ENCODE measurements at regions not wholly inside any gene's neighbourhood (a gene's known extent, or its start where the extent isn't known, plus 50 kb on each side); places are given as distances from the start of the nearest gene placed in this dataset.

DNA sequence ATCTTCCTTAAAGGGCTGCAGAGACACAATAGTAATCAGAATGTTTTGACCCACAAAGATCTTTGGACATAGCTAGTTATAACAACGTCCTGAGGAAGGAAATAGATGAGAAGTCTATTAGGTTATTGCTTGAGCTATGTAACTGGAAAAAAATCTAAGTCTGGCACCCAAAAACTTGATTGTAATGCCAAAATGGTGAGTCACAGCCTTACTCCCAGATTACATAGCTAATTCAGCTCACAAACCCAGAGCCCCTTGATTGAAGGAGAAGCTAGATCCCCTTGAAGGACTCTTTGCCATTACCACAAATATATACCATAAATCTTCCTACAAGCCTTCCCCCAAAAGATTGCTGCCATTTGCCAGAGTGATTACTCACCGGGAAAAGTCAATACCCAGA is 341.8 kb upstream of the KIF2A start:
- TF ChIP-seq SIN3A (IDR thresholded peaks at IDR 0.05; ENCODE audit: borderline replicate concordance, insufficient read depth, low read length) (no peak), POLR2AphosphoS5 (IDR thresholded peaks at IDR 0.05; ENCODE audit: low read depth, low read length) (no peak), TAF1 (IDR thresholded peaks at IDR 0.05; ENCODE audit: borderline replicate concordance, insufficient read depth, low read length) (no peak), FOXP2 (optimal IDR thresholded peaks at IDR 0.05; ENCODE audit: borderline replicate concordance, extremely low read depth, extremely low read length, insufficient read depth) (no peak)
- TF ChIP-seq, protein P1, sequence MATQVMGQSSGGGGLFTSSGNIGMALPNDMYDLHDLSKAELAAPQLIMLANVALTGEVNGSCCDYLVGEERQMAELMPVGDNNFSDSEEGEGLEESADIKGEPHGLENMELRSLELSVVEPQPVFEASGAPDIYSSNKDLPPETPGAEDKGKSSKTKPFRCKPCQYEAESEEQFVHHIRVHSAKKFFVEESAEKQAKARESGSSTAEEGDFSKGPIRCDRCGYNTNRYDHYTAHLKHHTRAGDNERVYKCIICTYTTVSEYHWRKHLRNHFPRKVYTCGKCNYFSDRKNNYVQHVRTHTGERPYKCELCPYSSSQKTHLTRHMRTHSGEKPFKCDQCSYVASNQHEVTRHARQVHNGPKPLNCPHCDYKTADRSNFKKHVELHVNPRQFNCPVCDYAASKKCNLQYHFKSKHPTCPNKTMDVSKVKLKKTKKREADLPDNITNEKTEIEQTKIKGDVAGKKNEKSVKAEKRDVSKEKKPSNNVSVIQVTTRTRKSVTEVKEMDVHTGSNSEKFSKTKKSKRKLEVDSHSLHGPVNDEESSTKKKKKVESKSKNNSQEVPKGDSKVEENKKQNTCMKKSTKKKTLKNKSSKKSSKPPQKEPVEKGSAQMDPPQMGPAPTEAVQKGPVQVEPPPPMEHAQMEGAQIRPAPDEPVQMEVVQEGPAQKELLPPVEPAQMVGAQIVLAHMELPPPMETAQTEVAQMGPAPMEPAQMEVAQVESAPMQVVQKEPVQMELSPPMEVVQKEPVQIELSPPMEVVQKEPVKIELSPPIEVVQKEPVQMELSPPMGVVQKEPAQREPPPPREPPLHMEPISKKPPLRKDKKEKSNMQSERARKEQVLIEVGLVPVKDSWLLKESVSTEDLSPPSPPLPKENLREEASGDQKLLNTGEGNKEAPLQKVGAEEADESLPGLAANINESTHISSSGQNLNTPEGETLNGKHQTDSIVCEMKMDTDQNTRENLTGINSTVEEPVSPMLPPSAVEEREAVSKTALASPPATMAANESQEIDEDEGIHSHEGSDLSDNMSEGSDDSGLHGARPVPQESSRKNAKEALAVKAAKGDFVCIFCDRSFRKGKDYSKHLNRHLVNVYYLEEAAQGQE (IDR thresholded peaks at IDR 0.05; ENCODE audit: insufficient read depth in 1 of 2, low read depth in 2 of 2, low read length in 2 of 2): no peak

DNA sequence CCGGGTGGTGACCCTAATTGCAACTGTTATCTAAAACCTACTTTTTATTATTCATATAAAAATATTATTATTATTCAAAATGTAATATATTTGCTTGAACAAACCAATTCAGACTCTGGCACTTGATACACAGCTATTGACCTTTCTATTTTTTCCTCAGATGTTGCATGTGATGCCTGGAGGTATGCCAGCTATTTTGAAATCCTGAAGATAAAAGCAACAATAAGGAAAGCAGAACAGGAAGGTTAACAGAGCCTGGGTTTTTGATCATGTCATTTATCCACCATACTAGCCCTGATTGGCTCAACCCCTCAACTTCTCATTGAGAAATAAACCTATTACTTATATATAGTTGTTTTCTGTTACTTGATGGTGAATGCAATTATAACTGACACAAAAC is 340.9 kb upstream of the KIF2A start:
- TF ChIP-seq FOXP2 (optimal IDR thresholded peaks at IDR 0.05; ENCODE audit: borderline replicate concordance, extremely low read depth, extremely low read length, insufficient read depth) (no peak), POLR2AphosphoS5 (IDR thresholded peaks at IDR 0.05; ENCODE audit: low read depth, low read length) (no peak), SIN3A (IDR thresholded peaks at IDR 0.05; ENCODE audit: borderline replicate concordance, insufficient read depth, low read length) (no peak), TAF1 (IDR thresholded peaks at IDR 0.05; ENCODE audit: borderline replicate concordance, insufficient read depth, low read length) (no peak)
- TF ChIP-seq, protein P1 (IDR thresholded peaks at IDR 0.05; ENCODE audit: insufficient read depth in 1 of 2, low read depth in 2 of 2, low read length in 2 of 2): no peak

DNA sequence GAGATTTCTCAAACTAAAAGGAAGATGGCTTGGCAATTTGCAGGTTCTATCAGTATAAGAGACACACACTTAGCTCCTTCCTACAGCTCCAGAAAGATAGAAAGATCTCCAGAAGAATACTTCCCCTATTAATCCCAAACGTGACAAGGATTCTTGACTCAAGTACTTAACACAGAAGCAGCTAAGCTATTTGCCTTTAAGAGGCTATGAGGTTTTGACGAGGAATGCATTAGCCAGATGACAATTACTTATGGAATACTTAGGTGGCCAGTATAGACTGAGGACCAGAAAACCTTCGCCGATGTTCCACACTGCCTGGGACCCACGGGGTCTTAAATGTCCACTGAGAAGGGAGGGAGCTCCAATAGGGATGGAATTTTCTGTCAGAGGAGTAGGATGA is 340.5 kb upstream of the KIF2A start:
- TF ChIP-seq FOXP2 (optimal IDR thresholded peaks at IDR 0.05; ENCODE audit: borderline replicate concordance, extremely low read depth, extremely low read length, insufficient read depth) (no peak), TAF1 (IDR thresholded peaks at IDR 0.05; ENCODE audit: borderline replicate concordance, insufficient read depth, low read length) (no peak)

DNA sequence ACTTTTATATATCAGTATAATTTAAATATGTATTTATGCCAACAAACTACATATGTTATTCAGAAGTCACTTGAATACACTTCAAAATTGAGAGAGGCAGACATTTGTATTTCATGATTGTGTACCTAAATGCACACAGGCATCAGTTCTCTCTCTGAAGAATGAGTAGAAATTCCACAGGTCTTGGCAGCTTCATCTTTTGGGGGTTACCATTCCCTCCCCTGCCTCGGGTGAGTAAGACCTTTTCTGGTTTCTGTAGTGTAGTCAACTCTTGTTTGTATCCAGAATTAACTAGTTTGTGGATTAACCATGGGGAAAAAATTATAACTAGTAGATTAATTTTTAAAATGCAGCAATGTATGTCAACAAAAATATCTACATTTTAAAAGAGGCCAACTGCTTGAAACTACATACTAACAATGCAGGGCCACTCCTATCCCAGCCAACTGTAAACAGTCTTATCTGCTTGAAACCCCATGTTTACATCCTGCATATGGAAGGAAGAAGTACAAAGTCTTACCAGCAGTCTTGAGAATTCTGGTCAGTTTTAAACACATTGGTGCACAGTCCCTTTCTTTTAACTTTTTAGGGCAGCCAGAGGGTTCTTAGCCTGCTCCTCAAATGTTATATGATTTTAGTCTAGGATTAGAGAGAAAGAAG is 339.6 kb upstream of the KIF2A start:
- TF ChIP-seq POLR2AphosphoS5 (IDR thresholded peaks at IDR 0.05; ENCODE audit: low read depth, low read length) (no peak), SIN3A (IDR thresholded peaks at IDR 0.05; ENCODE audit: borderline replicate concordance, insufficient read depth, low read length) (no peak), TAF1 (IDR thresholded peaks at IDR 0.05; ENCODE audit: borderline replicate concordance, insufficient read depth, low read length) (no peak), FOXP2 (optimal IDR thresholded peaks at IDR 0.05; ENCODE audit: borderline replicate concordance, extremely low read depth, extremely low read length, insufficient read depth) (no peak)
- TF ChIP-seq, protein P1 (IDR thresholded peaks at IDR 0.05; ENCODE audit: insufficient read depth in 1 of 2, low read depth in 2 of 2, low read length in 2 of 2): no peak

DNA sequence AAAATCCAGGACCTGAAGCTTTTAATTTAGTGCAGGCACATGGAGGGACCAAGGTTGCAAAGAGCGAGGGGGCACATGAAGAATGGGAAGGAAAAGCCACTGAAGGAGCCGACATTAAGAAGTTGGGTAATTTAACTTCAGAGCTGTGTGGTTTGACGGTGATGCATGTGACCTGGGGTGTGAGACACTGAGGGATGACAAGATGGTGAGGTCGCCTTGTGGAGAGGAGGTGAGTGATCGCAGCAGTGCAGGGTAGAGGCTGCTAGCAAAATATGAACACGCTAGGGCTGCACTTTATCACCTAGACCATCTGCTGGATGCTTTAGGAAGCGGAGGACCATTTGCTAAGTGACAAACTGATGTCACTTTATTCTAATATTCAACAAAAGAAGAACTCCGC is 339.0 kb upstream of the KIF2A start:
- TF ChIP-seq, protein P1 (IDR thresholded peaks at IDR 0.05; ENCODE audit: insufficient read depth in 1 of 2, low read depth in 2 of 2, low read length in 2 of 2): no peak
- TF ChIP-seq FOXP2 (optimal IDR thresholded peaks at IDR 0.05; ENCODE audit: borderline replicate concordance, extremely low read depth, extremely low read length, insufficient read depth) (no peak), TAF1 (IDR thresholded peaks at IDR 0.05; ENCODE audit: borderline replicate concordance, insufficient read depth, low read length) (no peak), SIN3A (IDR thresholded peaks at IDR 0.05; ENCODE audit: borderline replicate concordance, insufficient read depth, low read length) (no peak), POLR2AphosphoS5 (IDR thresholded peaks at IDR 0.05; ENCODE audit: low read depth, low read length) (no peak)

Data from PFSK-1 (cell line).